ENCODE measurements at regions not wholly inside any gene's neighbourhood (a gene's known extent, or its start where the extent isn't known, plus 50 kb on each side); places are given as distances from the start of the nearest gene placed in this dataset.

- TF ChIP-seq POLR2A (IDR thresholded peaks at IDR 0.05) = no peak
- TF ChIP-seq, protein P1, sequence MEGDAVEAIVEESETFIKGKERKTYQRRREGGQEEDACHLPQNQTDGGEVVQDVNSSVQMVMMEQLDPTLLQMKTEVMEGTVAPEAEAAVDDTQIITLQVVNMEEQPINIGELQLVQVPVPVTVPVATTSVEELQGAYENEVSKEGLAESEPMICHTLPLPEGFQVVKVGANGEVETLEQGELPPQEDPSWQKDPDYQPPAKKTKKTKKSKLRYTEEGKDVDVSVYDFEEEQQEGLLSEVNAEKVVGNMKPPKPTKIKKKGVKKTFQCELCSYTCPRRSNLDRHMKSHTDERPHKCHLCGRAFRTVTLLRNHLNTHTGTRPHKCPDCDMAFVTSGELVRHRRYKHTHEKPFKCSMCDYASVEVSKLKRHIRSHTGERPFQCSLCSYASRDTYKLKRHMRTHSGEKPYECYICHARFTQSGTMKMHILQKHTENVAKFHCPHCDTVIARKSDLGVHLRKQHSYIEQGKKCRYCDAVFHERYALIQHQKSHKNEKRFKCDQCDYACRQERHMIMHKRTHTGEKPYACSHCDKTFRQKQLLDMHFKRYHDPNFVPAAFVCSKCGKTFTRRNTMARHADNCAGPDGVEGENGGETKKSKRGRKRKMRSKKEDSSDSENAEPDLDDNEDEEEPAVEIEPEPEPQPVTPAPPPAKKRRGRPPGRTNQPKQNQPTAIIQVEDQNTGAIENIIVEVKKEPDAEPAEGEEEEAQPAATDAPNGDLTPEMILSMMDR (IDR thresholded peaks at IDR 0.05) = no peak
- no peak for TF ChIP-seq POLR2AphosphoS5 (IDR thresholded peaks at IDR 0.05)
- H3K27me3 ChIP-seq = no peaks in the 10 kb centered on the region
- DNase-seq (ENCODE audit: low spot score in 2 of 2) = no peak
- no peaks in the 10 kb centered on the region for H3K9me3 ChIP-seq
- H3K36me3 ChIP-seq = no peaks in the 10 kb centered on the region
- H3K27ac ChIP-seq = no peak overlapping the region
- intact Hi-C loops (cut with DNase I; ENCODE audit: low total_unique reads) = no loop called here
- no peak overlapping the region for H3K4me3 ChIP-seq
- no peaks in the 10 kb centered on the region for H3K4me1 ChIP-seq
Observed at GRCh38 chr4:24279469-24279868, 304.9 kb downstream of the DHX15 start.

GRCh38 chr4:24278693-24279092 lies 305.7 kb downstream of the DHX15 start:
- Histone ChIP-seq H3K9me3 (no peaks in the 10 kb centered on the region), H3K4me3 (no peak overlapping the region), H3K27ac (no peak overlapping the region), H3K4me1 (no peaks in the 10 kb centered on the region), H3K27me3 (no peaks in the 10 kb centered on the region), H3K36me3 (no peaks in the 10 kb centered on the region)
- no peak for DNase-seq (ENCODE audit: low spot score in 2 of 2)
- intact Hi-C loops (cut with DNase I; ENCODE audit: low total_unique reads) = no loop called here
- TF ChIP-seq, protein P1 (IDR thresholded peaks at IDR 0.05) = no peak
- TF ChIP-seq POLR2A (IDR thresholded peaks at IDR 0.05) = no peak
- no peak for TF ChIP-seq POLR2AphosphoS5 (IDR thresholded peaks at IDR 0.05)

DNA sequence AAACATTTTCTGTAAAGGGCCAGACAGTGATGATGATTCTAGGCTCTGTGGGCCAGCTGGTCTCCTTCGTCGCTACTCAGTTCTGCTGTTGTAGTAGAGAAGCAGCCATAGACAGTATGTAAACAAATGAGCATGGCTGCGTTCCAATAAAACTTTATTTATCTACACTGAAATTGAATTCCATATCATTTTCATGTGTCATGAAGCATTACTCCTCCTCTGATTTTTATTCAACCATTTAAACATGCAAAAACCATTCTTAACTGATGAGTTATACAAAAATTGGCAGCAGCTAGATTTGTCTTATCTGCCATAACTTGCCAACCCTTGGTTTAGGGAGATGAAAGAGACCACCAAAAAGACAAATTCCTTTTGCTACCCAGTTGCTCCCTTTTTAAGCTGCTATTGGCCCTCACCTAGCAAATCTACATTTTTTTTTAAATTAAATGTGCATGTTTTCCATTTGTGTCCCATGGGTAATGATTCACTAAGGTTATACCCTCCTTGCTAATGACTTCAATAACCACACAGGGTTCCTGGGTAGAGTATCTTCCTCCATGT lies 309.9 kb downstream of the DHX15 start:
- H3K27me3 ChIP-seq = no peaks in the 10 kb centered on the region
- intact Hi-C loops (cut with DNase I; ENCODE audit: low total_unique reads) = no loop called here
- DNase-seq (ENCODE audit: low spot score in 2 of 2) = no peak
- H3K4me1 ChIP-seq = no peaks in the 10 kb centered on the region
- H3K27ac ChIP-seq = no peak overlapping the region
- no peaks in the 10 kb centered on the region for H3K36me3 ChIP-seq
- no peaks in the 10 kb centered on the region for H3K9me3 ChIP-seq
- H3K4me3 ChIP-seq = no peak overlapping the region
- TF ChIP-seq, protein P1 (IDR thresholded peaks at IDR 0.05) = no peak
- TF ChIP-seq POLR2AphosphoS5 (IDR thresholded peaks at IDR 0.05) (no peak), POLR2A (IDR thresholded peaks at IDR 0.05) (no peak)

DNA sequence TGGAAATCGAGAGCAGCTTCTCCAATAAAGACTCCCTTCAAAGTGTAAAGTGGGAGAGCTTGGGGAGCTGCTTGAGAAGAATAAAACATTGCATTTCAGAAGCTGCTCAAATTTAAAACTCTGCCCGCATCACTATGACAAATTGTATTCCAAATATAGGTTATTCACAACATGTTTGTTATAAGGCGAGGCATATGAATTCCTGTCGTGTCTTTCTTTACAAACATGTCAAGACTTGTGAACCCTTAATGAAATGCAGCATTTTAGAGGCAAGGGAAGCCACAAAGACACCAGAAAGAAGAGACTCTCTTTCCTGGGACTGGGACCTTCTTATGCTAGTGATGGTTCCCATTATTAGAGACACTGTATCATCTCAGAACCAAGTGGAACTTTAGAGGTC lies 311.2 kb downstream of the DHX15 start:
- Histone ChIP-seq H3K36me3 (no peaks in the 10 kb centered on the region), H3K4me3 (no peak overlapping the region), H3K9me3 (no peaks in the 10 kb centered on the region), H3K27me3 (no peaks in the 10 kb centered on the region), H3K27ac (no peak overlapping the region), H3K4me1 (no peaks in the 10 kb centered on the region)
- TF ChIP-seq, protein P1 (IDR thresholded peaks at IDR 0.05) = no peak
- no peak for TF ChIP-seq POLR2A (IDR thresholded peaks at IDR 0.05)
- TF ChIP-seq POLR2AphosphoS5 (IDR thresholded peaks at IDR 0.05) = no peak
- intact Hi-C loops (cut with DNase I; ENCODE audit: low total_unique reads) = no loop called here
- no peak for DNase-seq (ENCODE audit: low spot score in 2 of 2)

DNA sequence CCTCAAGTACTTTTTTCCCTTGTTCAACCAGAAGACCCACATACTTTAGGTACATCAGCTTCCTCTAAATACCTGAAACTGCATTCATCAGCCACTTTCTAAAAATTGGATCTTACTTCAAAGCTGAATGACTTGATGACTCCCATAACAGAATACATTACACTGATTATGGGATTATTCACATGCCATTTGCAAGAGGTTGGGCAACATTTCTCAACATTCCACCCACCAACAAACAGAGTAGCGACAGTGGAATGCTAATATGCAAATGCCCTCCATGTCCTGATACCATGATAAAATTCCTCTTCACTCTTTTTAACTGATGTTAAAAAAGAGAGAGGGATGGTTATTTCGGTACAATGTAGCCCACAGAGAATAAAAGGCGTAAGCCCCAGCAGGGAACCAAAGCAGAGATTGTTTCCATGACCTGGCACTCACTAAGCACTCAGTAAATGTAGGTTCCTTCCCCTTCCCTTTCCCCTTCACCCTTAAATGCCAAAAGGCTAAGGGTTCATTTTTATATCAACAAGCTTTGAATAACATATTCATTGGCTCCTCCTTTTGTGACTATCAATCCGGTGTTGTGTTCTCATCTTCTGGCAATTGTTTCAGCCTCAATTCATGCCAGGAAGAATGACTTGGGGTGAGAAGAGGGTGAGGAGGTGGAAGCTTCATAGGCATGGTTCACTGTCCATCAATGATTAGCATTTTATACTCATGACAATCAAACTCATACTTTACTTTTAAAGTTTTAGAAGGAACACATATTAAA lies 317.2 kb downstream of the DHX15 start:
- no peak for DNase-seq (ENCODE audit: low spot score in 2 of 2)

More for the DNA sequence above, 317.2 kb downstream of the DHX15 start:
- Histone ChIP-seq H3K27ac (no peak overlapping the region), H3K4me1 (no peaks in the 10 kb centered on the region), H3K4me3 (no peak overlapping the region), H3K9me3 (no peaks in the 10 kb centered on the region), H3K36me3 (no peaks in the 10 kb centered on the region), H3K27me3 (no peaks in the 10 kb centered on the region)
- TF ChIP-seq, protein P1 (IDR thresholded peaks at IDR 0.05) = no peak
- TF ChIP-seq POLR2A (IDR thresholded peaks at IDR 0.05) (no peak), POLR2AphosphoS5 (IDR thresholded peaks at IDR 0.05) (no peak)
- intact Hi-C loops (cut with DNase I; ENCODE audit: low total_unique reads) = no loop called here
